GM10248 (cell line): ENCODE measurements at regions not wholly inside any gene's neighbourhood (a gene's known extent, or its start where the extent isn't known, plus 50 kb on each side); places are given as distances from the start of the nearest gene placed in this dataset.

Experiments
- CTCF ChIA-PET: fragments of 300-600 bp; sonication (Branson Sonifier 250); formaldehyde crosslinking; extraction: SDS; loops from one replicate; lab custom pipeline; 2021; ENCODE audit warnings: antibody characterized with exemption; lab: Yijun Ruan, JAX
- POLR2A ChIA-PET: fragments of 350-650 bp; sonication (Branson Sonifier 250); formaldehyde crosslinking; extraction: SDS; loops from one replicate; lab custom pipeline; 2020; ENCODE audit warnings: antibody characterized with exemption; lab: Yijun Ruan, JAX
- DNase-seq: peaks from one replicate; pipeline ENCODE4 v3.0.0; 2012; ENCODE audit errors: extremely low spot score
- TF ChIP-seq, protein P1 (sequence below): IDR thresholded peaks from 2 replicates; pipeline ENCODE4 v1.5.1; 2012; ENCODE audit warnings: mild to moderate bottlenecking, low read depth; ENCODE audit errors: extremely low read depth, missing control alignments, control extremely low read depth

DNA sequence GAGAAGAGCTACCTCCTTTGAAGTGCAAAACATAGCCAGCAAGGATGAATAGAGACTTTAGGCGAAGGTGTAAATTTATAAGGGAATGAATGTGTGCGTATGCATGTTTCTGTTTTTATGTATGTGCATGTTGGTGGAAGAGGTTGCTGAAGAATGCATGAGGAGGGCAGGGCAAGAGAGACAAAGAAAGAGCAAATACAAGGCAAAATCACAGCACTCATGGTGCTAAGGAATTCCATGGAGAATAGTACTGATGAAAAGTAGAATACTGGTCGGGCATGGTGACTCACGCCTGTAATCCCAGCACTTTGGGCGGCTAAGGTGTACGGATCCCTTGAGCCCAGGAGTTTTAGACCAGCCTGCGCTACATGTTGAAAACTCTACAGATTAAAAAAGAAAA, 762.1 kb upstream of the PTPRD start:
- POLR2A ChIA-PET: no interaction called here
- no peak for DNase-seq
- TF ChIP-seq, protein P1, sequence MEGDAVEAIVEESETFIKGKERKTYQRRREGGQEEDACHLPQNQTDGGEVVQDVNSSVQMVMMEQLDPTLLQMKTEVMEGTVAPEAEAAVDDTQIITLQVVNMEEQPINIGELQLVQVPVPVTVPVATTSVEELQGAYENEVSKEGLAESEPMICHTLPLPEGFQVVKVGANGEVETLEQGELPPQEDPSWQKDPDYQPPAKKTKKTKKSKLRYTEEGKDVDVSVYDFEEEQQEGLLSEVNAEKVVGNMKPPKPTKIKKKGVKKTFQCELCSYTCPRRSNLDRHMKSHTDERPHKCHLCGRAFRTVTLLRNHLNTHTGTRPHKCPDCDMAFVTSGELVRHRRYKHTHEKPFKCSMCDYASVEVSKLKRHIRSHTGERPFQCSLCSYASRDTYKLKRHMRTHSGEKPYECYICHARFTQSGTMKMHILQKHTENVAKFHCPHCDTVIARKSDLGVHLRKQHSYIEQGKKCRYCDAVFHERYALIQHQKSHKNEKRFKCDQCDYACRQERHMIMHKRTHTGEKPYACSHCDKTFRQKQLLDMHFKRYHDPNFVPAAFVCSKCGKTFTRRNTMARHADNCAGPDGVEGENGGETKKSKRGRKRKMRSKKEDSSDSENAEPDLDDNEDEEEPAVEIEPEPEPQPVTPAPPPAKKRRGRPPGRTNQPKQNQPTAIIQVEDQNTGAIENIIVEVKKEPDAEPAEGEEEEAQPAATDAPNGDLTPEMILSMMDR: no peak
- CTCF ChIA-PET: no interaction called here

DNA sequence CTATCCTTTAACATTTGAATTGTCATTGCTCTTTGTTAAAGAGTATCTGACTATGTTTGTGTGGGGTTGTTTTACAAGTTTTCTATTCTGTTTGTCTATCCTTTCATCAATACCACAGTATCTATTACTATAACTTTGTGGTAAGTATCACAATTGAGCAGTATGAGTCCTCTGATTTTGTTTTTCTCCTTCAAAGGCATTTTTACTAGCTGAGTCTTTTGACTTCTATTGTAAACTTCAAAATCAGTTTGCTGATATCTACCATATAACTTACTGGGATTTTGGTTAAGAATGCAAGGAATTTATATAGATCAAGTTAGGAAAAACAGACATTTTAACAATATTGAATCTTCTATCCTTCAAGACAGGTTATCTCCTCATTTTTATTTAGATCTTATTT, 789.8 kb upstream of the PTPRD start:
- POLR2A ChIA-PET: no interaction called here
- TF ChIP-seq, protein P1: no peak
- CTCF ChIA-PET: no interaction called here
- no peak for DNase-seq

DNA sequence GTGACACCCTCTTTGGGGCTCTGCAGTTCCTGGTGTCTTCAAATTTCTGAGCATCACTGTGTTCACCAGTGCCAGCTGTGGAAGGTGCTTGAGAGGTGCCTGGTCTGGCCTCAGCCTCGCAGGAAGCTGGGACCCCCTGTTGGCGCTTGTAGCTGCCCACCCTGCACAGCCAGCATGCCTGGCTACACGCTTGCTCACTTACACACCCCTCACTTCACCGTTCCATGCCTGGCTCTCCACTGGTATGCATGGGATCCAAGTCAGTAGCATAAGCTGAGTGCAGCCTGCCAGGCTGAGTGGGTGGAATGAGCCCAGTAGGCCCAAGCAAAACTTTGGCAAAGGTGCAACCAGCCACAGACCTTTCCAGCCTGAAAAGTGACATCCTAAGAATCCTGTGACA, 801.4 kb upstream of the PTPRD start:
- TF ChIP-seq, protein P1: no peak
- CTCF ChIA-PET: no interaction called here
- POLR2A ChIA-PET: no interaction called here
- DNase-seq: no peak

DNA sequence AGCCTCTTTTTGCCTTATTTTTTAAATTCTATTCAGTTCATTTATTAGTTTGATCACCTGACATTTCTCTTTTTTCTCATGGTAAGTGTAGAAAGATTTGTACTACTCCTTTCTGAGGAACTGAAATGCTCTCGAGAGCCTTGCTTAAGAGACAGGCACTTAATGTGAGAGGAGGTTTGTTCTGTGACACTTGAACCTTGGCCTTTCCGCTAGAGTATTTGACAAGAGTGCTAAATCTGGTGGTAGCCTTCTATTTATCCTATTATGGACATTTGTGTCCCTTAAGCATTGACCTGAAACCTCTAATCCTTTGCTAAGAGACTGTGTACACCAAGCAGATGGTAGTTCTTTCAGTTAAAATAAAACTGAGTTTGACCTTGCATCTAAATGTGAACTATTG, 805.0 kb upstream of the PTPRD start:
- no peak for DNase-seq
- ChIA-PET CTCF (interaction anchor here (1.1 kb wide), 1 partner anchor 16 kb away, joined by 3 read pairs; no protein-coding TSS in a partner anchor), POLR2A (no interaction called here)
- TF ChIP-seq, protein P1: no peak

DNA sequence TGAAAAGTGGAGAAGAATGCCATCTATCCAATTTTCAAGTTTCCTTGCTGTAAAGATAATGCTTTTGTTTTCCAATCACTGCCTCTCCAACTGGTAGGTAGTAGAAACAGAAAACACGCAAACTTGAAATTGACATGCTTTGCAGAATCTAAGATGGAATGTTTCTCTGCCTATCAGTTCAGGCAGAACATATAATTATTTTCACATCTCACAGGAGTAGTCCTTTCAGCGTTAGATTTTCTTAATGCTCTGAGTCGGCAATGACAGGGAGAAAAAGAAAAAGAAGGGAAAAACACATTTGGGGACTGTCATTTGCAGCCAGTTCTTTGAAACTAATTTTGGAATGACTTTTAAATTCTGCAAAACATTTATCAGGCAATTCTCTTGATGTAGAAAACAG, 818.7 kb upstream of the PTPRD start:
- ChIA-PET POLR2A (no interaction called here), CTCF (no interaction called here)
- TF ChIP-seq, protein P1: no peak
- no peak for DNase-seq

DNA sequence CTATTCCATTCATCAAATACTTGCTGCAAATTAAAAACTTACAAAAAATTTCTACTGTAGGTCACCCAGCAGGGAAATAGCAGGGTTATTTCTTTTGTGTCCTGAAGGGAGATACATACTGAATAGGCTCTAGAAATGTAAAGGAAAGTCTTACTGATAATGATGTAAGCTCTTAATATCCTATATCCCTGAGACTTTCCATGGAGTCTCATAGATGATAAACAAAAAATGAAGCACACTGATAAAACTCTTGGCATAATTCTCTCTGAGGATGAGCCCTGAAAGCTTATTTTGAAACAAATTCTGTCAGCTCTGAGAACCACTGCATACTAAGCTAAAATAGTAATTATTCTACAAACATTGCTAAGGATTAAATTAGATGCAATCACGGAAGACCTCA, 819.6 kb upstream of the PTPRD start:
- DNase-seq: no peak
- TF ChIP-seq, protein P1: no peak
- POLR2A ChIA-PET: no interaction called here
- CTCF ChIA-PET: no interaction called here

DNA sequence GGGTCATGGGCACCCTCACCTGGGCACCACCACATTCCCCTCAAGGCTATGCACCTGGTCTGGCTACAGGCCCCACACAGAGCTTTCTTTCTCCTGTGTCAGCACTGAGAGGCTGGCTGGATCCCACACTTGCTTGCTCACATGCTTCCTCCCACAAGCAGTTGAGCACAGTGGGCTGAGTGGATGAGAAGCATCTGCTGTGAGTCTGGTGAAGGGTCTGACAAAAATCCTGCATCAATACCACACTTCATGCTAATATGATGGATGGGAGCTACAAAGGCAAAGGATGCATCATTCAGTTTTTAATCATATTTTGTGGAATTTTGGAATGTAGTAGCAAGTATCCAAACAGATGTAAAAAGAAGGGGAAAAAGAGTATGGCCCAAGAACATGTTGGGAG, 830.8 kb upstream of the PTPRD start:
- CTCF ChIA-PET: no interaction called here
- no peak for DNase-seq
- POLR2A ChIA-PET: no interaction called here
- TF ChIP-seq, protein P1: no peak
